ENCODE measurements at regions not wholly inside any gene's neighbourhood (a gene's known extent, or its start where the extent isn't known, plus 50 kb on each side); places are given as distances from the start of the nearest gene placed in this dataset.

- TF ChIP-seq CTCF (IDR thresholded peaks at IDR 0.05): no peak
- no peaks in the 10 kb centered on the region for H3K9me3 ChIP-seq
- intact Hi-C loops (cut with DNase I): no loop called here
- no peaks in the 10 kb centered on the region for H3K4me1 ChIP-seq
- DNase-seq (ENCODE audit: low spot score in 2 of 2): no peak
- H3K4me3 ChIP-seq: no peak overlapping the region
- H3K36me3 ChIP-seq: no peaks in the 10 kb centered on the region
- no peaks in the 10 kb centered on the region for H3K27me3 ChIP-seq
- no peak overlapping the region for H3K27ac ChIP-seq
These were observed 1453.4 kb downstream of the STIM2 start for GRCh38 chr4:28313729-28314713.

- intact Hi-C loops (cut with DNase I): no loop called here
- no peaks in the 10 kb centered on the region for H3K9me3 ChIP-seq
- no peak for TF ChIP-seq CTCF (IDR thresholded peaks at IDR 0.05)
These were observed 1456.6 kb downstream of the STIM2 start for GRCh38 chr4:28317221-28317620.

GRCh38 chr4:28334249-28334648 lies 1473.6 kb downstream of the STIM2 start:
- Histone ChIP-seq H3K27ac (no peak overlapping the region), H3K4me1 (no peaks in the 10 kb centered on the region), H3K36me3 (no peaks in the 10 kb centered on the region), H3K27me3 (no peaks in the 10 kb centered on the region), H3K4me3 (no peak overlapping the region), H3K9me3 (no peaks in the 10 kb centered on the region)
- intact Hi-C loops (cut with DNase I): no loop called here
- no peak for TF ChIP-seq CTCF (IDR thresholded peaks at IDR 0.05)
- DNase-seq (ENCODE audit: low spot score in 2 of 2): no peak

More at GRCh38 chr4:28317221-28317620, 1456.6 kb downstream of the STIM2 start:
- Histone ChIP-seq H3K27ac (no peak overlapping the region), H3K36me3 (no peaks in the 10 kb centered on the region), H3K4me1 (no peaks in the 10 kb centered on the region), H3K27me3 (no peaks in the 10 kb centered on the region), H3K4me3 (no peak overlapping the region)
- no peak for DNase-seq (ENCODE audit: low spot score in 2 of 2)

- DNase-seq (ENCODE audit: low spot score in 2 of 2): no peak
- H3K9me3 ChIP-seq: no peaks in the 10 kb centered on the region
- H3K27ac ChIP-seq: no peak overlapping the region
- no peaks in the 10 kb centered on the region for H3K36me3 ChIP-seq
- TF ChIP-seq CTCF (IDR thresholded peaks at IDR 0.05): no peak
- no peaks in the 10 kb centered on the region for H3K4me1 ChIP-seq
- no peaks in the 10 kb centered on the region for H3K27me3 ChIP-seq
- no peak overlapping the region for H3K4me3 ChIP-seq
- intact Hi-C loops (cut with DNase I): no loop called here
These were observed 1481.1 kb downstream of the STIM2 start for GRCh38 chr4:28341784-28342183.

GRCh38 chr4:28350485-28350884 lies 1489.8 kb downstream of the STIM2 start:
- H3K4me3 ChIP-seq: no peak overlapping the region
- H3K27me3 ChIP-seq: no peaks in the 10 kb centered on the region
- no peaks in the 10 kb centered on the region for H3K4me1 ChIP-seq
- intact Hi-C loops (cut with DNase I): no loop called here
- TF ChIP-seq CTCF (IDR thresholded peaks at IDR 0.05): no peak
- H3K36me3 ChIP-seq: no peaks in the 10 kb centered on the region
- no peaks in the 10 kb centered on the region for H3K9me3 ChIP-seq
- H3K27ac ChIP-seq: no peak overlapping the region
- no peak for DNase-seq (ENCODE audit: low spot score in 2 of 2)

Data from ascending aorta (tissue), 2 donors.